ENCODE measurements at regions not wholly inside any gene's neighbourhood (a gene's known extent, or its start where the extent isn't known, plus 50 kb on each side); places are given as distances from the start of the nearest gene placed in this dataset.
A peak's percentile ranks its signal among the peaks of the same experiment; 100 is the strongest.
"Not testable (repeated sequence)": the region's sequence is repeated elsewhere in the genome, so short reads cannot be mapped to it uniquely, and the experiment has no call there.

DNA sequence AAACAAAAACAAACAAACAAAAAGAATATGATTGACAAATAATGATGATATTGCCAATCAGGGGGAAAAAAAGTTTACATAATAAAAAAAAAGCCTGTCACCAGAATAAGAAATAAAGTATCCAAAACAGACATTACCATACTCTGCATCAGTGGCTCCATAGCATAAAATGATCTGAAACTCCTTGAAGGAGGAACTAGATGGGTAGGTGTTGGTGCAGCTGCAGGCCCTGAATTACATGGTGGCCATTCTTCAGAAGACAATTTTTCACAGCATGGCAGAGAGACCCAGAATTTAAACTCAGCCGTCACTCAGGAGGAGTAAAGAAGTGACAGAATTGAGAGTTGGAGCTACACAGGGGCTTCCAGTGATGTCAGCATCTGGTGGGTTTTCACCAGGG, 60.2 kb downstream of the GLUL start:
- TF ChIP-seq CTCF (IDR thresholded peaks at IDR 0.05) (no peak), POLR2A (IDR thresholded peaks at IDR 0.05) (no peak)
- WGBS, 2 donors, result 89 to 95% methylated on average over 1 of the region's 1 CpG
- DNase-seq (ENCODE audit: low spot score in 2 of 2), result peak in 1 of 2 donors; percentile 12
- H3K4me3 ChIP-seq (ENCODE audit: low read depth, poor library complexity, severe bottlenecking), result no peak overlapping the region
- intact Hi-C loops (cut with DNase I; ENCODE audit: low total_unique reads), result no loop called here

GRCh38 chr1:182330303-182330702, 61.3 kb downstream of the GLUL start:
- peak; percentile 60 to 86 for DNase-seq (ENCODE audit: low spot score in 2 of 2)
- no peak overlapping the region for H3K4me3 ChIP-seq (ENCODE audit: low read depth, poor library complexity, severe bottlenecking)
- no peak for TF ChIP-seq CTCF (IDR thresholded peaks at IDR 0.05)
- no peak for TF ChIP-seq POLR2A (IDR thresholded peaks at IDR 0.05)
- intact Hi-C loops (cut with DNase I; ENCODE audit: low total_unique reads), result no loop called here

DNA sequence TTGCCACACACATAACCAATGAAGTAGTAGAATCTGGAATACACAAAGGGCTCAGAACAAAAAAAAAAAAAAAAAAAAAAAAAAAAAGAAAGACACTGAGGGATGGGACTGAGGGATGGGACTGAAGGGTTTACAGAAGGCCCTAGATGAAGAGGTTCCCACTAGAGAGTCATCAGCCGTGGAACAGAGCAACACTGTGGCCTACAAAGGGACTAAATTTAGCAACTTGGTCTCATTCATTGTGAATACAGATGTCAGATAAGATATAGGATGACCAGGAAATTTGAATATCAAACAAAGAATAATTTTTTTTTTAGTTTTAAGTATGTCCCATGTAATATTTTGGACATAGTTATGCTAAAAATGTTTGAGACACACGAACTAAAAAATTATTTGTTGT, 62.1 kb downstream of the GLUL start:
- DNase-seq (ENCODE audit: low spot score in 2 of 2), result no peak
- 88 to 96% methylated on average over 2 of the region's 2 CpGs for WGBS, 2 donors
- TF ChIP-seq CTCF (IDR thresholded peaks at IDR 0.05) (no peak), POLR2A (IDR thresholded peaks at IDR 0.05) (no peak)
- H3K4me3 ChIP-seq (ENCODE audit: low read depth, poor library complexity, severe bottlenecking), result no peak overlapping the region
- intact Hi-C loops (cut with DNase I; ENCODE audit: low total_unique reads), result no loop called here

DNA sequence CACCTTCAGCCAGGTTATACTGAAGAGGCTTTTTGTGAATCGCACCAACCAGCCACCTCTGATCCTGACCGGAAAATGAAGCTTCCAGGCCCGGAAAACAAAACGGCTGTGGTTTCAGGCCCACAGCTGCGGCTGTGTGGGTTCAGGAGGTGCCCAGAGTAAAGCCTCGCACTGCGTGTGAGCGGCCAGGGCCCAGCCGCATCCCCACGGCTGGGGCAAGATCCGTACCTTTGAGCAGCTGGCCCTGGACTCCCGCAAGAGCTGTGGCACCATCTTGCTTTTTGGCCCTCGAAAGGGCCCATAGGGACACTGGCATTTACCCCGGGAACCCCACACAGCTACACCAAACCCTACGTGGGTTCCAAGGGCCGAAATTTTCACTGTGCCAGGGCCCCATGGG, 63.0 kb downstream of the GLUL start:
- TF ChIP-seq POLR2A (IDR thresholded peaks at IDR 0.05) (no peak), CTCF (IDR thresholded peaks at IDR 0.05) (no peak)
- WGBS, 2 donors, result 95 to 97% methylated on average over 16 of the region's 16 CpGs
- peak in 1 of 2 donors; percentile 60 for DNase-seq (ENCODE audit: low spot score in 2 of 2)
- H3K4me3 ChIP-seq (ENCODE audit: low read depth, poor library complexity, severe bottlenecking), result no peak overlapping the region
- intact Hi-C loops (cut with DNase I; ENCODE audit: low total_unique reads), result no loop called here

DNA sequence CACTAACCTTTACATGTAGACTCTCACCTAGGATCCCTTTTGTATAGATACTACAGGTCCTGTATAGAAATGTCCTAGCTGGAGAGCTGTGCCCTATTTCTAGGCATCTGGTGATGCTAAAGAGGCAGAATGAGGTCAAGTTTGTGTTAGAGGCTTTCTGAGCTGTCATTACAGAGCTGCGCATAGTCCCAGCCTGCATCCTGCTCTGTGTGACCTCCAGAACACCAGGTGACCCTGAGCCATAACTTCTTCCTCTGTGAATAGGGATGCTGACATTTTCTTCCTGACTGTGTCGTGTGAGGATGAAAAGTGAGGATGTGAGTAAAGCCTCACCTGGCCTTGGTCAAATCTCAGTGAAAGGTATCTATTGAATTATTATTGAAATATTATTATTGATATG, 66.3 kb downstream of the GLUL start:
- intact Hi-C loops (cut with DNase I; ENCODE audit: low total_unique reads), result no loop called here
- H3K4me3 ChIP-seq (ENCODE audit: low read depth, poor library complexity, severe bottlenecking), result no peak overlapping the region
- DNase-seq (ENCODE audit: low spot score in 2 of 2), result no peak
- TF ChIP-seq CTCF (IDR thresholded peaks at IDR 0.05) (no peak), POLR2A (IDR thresholded peaks at IDR 0.05) (no peak)
- 83 to 93% methylated on average over 2 of the region's 2 CpGs for WGBS, 2 donors

- intact Hi-C loops (cut with DNase I; ENCODE audit: low total_unique reads); H3K4me3 ChIP-seq (ENCODE audit: low read depth, poor library complexity, severe bottlenecking); DNase-seq (ENCODE audit: low spot score in 2 of 2): not testable (repeated sequence)
- WGBS, 2 donors, result 85 to 87% methylated on average over 6 of the region's 6 CpGs
These were observed 70.1 kb downstream of the GLUL start for GRCh38 chr1:182321532-182321931.

Data from lower leg skin (tissue), 4 donors.